PC-3 (cell line): ENCODE measurements at regions not wholly inside any gene's neighbourhood (a gene's known extent, or its start where the extent isn't known, plus 50 kb on each side); places are given as distances from the start of the nearest gene placed in this dataset.

ENCODE experiments used
- ATAC-seq: fragments of 200-7000 bp; cut with Tn5 transposase; 2 replicates; pipeline ENCODE4 v1.9.1; 2020; ENCODE audit warnings: mild to moderate bottlenecking, moderate library complexity
- BruUV-seq: library from RNA; stranded (reverse); fragments of 400-500 nt; replicated peaks from 2 replicates; lab custom pipeline; 2021; lab: Mats Ljungman, UMichigan
- CTCF ChIA-PET: fragments of 300-600 bp; sonication (Branson Sonifier 250); formaldehyde crosslinking; loops from one replicate; lab custom pipeline; 2022; ENCODE audit warnings: antibody characterized with exemption; lab: Charles Lee
- POLR2A ChIA-PET: fragments of 300-600 bp; sonication (Branson Sonifier 250); formaldehyde crosslinking; loops from one replicate; lab custom pipeline; 2022; ENCODE audit warnings: antibody characterized with exemption; ENCODE audit not compliant: unreplicated experiment; lab: Charles Lee
- DNase-seq: peaks from one replicate; pipeline ENCODE4 v3.0.0-alpha.2; 2015
- H2AFZ ChIP-seq: fragments of 300-600 bp; sonication (generic); 2 replicates; pipeline ENCODE4 v1.6.0; 2016; ENCODE audit warnings: antibody characterized with exemption, low read length
- H3F3A ChIP-seq: fragments of 300-600 bp; sonication (generic); one replicate; pipeline ENCODE4 v1.6.0; 2017; ENCODE audit warnings: antibody characterized with exemption, low read length, control low read depth, mild to moderate bottlenecking; ENCODE audit not compliant: unreplicated experiment
- H3K27ac ChIP-seq: fragments of 300-600 bp; sonication (generic); 2 replicates; pipeline ENCODE4 v1.5.1; 2016; ENCODE audit warnings: mild to moderate bottlenecking, low read length
- H3K27me3 ChIP-seq: fragments of 300-600 bp; sonication (generic); 2 replicates; pipeline ENCODE4 v1.6.1; 2016; ENCODE audit warnings: low read length, mixed read lengths
- H3K36me3 ChIP-seq: fragments of 300-600 bp; sonication (generic); 2 replicates; pipeline ENCODE4 v1.6.1; 2016; ENCODE audit warnings: low read depth, mixed run types, low read length, mixed read lengths
- H3K4me1 ChIP-seq: fragments of 300-600 bp; sonication (generic); 2 replicates; pipeline ENCODE4 v1.5.1; 2016; ENCODE audit warnings: low read length; ENCODE audit not compliant: insufficient read depth
- H3K4me2 ChIP-seq: fragments of 300-600 bp; sonication (generic); 2 replicates; pipeline ENCODE4 v1.6.0; 2016; ENCODE audit warnings: low read length
- H3K4me3 ChIP-seq: fragments of 300-600 bp; sonication (generic); 2 replicates; pipeline ENCODE4 v1.5.1; 2016; ENCODE audit warnings: mild to moderate bottlenecking, low read length, mixed read lengths
- H3K79me2 ChIP-seq: fragments of 300-600 bp; sonication (generic); 2 replicates; pipeline ENCODE4 v1.6.1; 2017; ENCODE audit warnings: low read length, mixed read lengths
- H3K9ac ChIP-seq: fragments of 300-600 bp; sonication (generic); 2 replicates; pipeline ENCODE4 v1.6.0; 2016; ENCODE audit warnings: mild to moderate bottlenecking, low read length
- H3K9me2 ChIP-seq: fragments of 300-600 bp; sonication (generic); replicated peaks from 2 replicates; pipeline ENCODE4 v1.6.1; 2016; ENCODE audit warnings: mixed run types, low read length, mixed read lengths
- H3K9me3 ChIP-seq: fragments of 300-600 bp; sonication (generic); 2 replicates; pipeline ENCODE4 v1.6.1; 2016; ENCODE audit warnings: low read length, mixed read lengths
- H4K20me1 ChIP-seq: fragments of 300-600 bp; sonication (generic); 2 replicates; pipeline ENCODE4 v1.6.1; 2016; ENCODE audit warnings: low read length, mixed read lengths
- EZH2 ChIP-seq: fragments of 300-600 bp; sonication (generic); IDR thresholded peaks from one replicate; pipeline ENCODE4 v1.6.1; 2017; ENCODE audit warnings: antibody characterized with exemption, mild to moderate bottlenecking, low read length; ENCODE audit not compliant: unreplicated experiment
- EZH2phosphoT487 ChIP-seq: fragments of 300-600 bp; sonication (generic); IDR thresholded peaks from 2 replicates; pipeline ENCODE4 v1.6.1; 2018; ENCODE audit warnings: mild to moderate bottlenecking, antibody characterized with exemption, low read length, borderline replicate concordance
- intact Hi-C: fragments of 100-400 bp; cut with micrococcal nuclease; formaldehyde crosslinking; loops from 2 replicates; pipeline ENCODE4 v1.9.0; 2023
- TF ChIP-seq, protein P1 (sequence below): fragments of 300-600 bp; sonication (generic); conservative IDR thresholded peaks from 2 replicates; pipeline ENCODE4 v1.5.1; 2017; ENCODE audit warnings: antibody characterized with exemption, low read depth, mild to moderate bottlenecking, low read length

DNA sequence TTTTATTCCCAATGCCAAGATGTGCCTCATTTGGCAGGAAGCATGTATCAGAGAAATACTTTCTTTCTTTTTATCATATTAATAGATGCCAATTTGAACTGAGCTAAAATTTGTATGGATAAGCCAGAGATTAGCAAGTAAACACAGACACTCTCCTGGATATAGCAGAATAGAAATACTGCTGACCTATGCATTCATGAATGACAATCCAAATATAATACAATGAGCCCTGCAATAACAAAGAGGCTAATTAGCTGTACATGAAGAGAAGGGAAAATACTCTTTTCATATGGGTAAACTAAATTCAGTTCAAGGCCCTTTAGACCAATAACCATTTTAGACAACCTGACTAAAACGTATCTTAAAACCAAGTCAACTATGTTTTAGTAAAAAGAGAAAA is 388.1 kb upstream of the NR5A2 start:
- Histone ChIP-seq H3K9me2 (no peaks in the 10 kb centered on the region), H3K9me3 (no peaks in the 10 kb centered on the region), H3K4me1 (no peaks in the 10 kb centered on the region), H3K27ac (no peak overlapping the region), H3K4me2 (no peak overlapping the region), H3K36me3 (no peaks in the 10 kb centered on the region), H3F3A (no peaks in the 10 kb centered on the region), H3K27me3 (no peaks in the 10 kb centered on the region), H3K79me2 (no peaks in the 10 kb centered on the region), H2AFZ (no peak overlapping the region), H3K4me3 (no peak overlapping the region), H3K9ac (no peak overlapping the region), H4K20me1 (no peaks in the 10 kb centered on the region)
- POLR2A ChIA-PET: no interaction called here
- CTCF ChIA-PET: no interaction called here
- BruUV-seq: no TSS peak
- no peak for DNase-seq
- no peak for ATAC-seq
- TF ChIP-seq, protein P1, sequence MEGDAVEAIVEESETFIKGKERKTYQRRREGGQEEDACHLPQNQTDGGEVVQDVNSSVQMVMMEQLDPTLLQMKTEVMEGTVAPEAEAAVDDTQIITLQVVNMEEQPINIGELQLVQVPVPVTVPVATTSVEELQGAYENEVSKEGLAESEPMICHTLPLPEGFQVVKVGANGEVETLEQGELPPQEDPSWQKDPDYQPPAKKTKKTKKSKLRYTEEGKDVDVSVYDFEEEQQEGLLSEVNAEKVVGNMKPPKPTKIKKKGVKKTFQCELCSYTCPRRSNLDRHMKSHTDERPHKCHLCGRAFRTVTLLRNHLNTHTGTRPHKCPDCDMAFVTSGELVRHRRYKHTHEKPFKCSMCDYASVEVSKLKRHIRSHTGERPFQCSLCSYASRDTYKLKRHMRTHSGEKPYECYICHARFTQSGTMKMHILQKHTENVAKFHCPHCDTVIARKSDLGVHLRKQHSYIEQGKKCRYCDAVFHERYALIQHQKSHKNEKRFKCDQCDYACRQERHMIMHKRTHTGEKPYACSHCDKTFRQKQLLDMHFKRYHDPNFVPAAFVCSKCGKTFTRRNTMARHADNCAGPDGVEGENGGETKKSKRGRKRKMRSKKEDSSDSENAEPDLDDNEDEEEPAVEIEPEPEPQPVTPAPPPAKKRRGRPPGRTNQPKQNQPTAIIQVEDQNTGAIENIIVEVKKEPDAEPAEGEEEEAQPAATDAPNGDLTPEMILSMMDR: no peak
- TF ChIP-seq EZH2 (no peak), EZH2phosphoT487 (no peak)
- intact Hi-C loops: no loop called here

DNA sequence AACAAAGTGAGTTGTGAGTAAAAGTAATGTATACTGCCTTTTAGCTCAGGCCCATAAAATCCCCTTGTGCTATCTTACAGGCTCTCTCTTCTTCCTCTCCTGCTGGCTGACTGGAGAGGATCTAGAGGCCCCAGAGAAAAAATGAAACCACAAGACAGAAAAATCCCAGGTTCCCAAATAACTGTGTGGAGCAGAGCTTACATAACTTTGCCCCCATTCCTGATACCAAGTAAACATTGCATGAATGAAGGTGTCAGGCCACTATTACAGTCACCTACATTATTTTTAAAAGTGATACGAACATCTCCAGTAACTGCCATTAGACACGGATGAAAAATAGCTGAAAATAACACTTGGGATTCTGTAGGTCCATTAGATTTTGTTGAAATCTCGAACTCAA is 386.0 kb upstream of the NR5A2 start:
- Histone ChIP-seq H3K4me1 (no peaks in the 10 kb centered on the region), H3K27ac (no peak overlapping the region), H3K27me3 (no peaks in the 10 kb centered on the region), H3F3A (no peaks in the 10 kb centered on the region), H3K79me2 (no peaks in the 10 kb centered on the region), H3K9me3 (no peaks in the 10 kb centered on the region), H2AFZ (no peak overlapping the region), H3K9me2 (no peaks in the 10 kb centered on the region), H3K4me2 (no peak overlapping the region), H3K4me3 (no peak overlapping the region), H3K9ac (no peak overlapping the region), H4K20me1 (no peaks in the 10 kb centered on the region), H3K36me3 (no peaks in the 10 kb centered on the region)
- intact Hi-C loops: no loop called here
- BruUV-seq: no TSS peak
- TF ChIP-seq, protein P1: no peak
- TF ChIP-seq EZH2phosphoT487: no peak
- TF ChIP-seq EZH2: no peak
- ATAC-seq: no peak
- DNase-seq: no peak
- CTCF ChIA-PET: no interaction called here
- POLR2A ChIA-PET: no interaction called here

DNA sequence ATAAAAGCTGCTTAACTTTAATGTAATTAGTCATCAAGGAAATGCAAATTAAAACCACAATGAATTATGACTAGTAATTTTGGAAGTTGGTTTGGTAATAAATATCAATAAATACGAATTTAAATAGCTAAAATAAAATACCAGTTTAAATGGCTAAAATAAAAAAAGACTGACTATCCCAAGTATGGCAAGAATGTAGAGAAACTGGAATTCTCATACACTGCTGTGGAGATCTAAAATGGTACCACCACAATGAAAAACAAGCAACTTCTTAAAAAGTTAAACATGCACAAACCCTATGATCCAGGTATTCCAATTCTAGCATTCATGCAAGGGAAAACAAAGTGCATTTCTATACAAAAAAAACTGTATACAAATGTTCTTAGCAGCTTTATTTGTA is 382.6 kb upstream of the NR5A2 start:
- intact Hi-C loops: no loop called here
- H3K9ac ChIP-seq: no peak overlapping the region
- no TSS peak for BruUV-seq
- no peaks in the 10 kb centered on the region for H3K79me2 ChIP-seq
- no peaks in the 10 kb centered on the region for H3K9me3 ChIP-seq
- no peaks in the 10 kb centered on the region for H3K4me1 ChIP-seq
- POLR2A ChIA-PET: no interaction called here
- CTCF ChIA-PET: no interaction called here
- no peaks in the 10 kb centered on the region for H3K36me3 ChIP-seq
- no peak overlapping the region for H3K27ac ChIP-seq
- H2AFZ ChIP-seq: no peak overlapping the region
- H3F3A ChIP-seq: no peaks in the 10 kb centered on the region
- H4K20me1 ChIP-seq: no peaks in the 10 kb centered on the region
- TF ChIP-seq EZH2phosphoT487 (no peak), EZH2 (no peak)
- TF ChIP-seq, protein P1: no peak
- no peaks in the 10 kb centered on the region for H3K9me2 ChIP-seq
- H3K4me3 ChIP-seq: no peak overlapping the region
- ATAC-seq: no peak
- no peak overlapping the region for H3K4me2 ChIP-seq
- H3K27me3 ChIP-seq: no peaks in the 10 kb centered on the region
- no peak for DNase-seq
